ENCODE measurements at regions not wholly inside any gene's neighbourhood (a gene's known extent, or its start where the extent isn't known, plus 50 kb on each side); places are given as distances from the start of the nearest gene placed in this dataset.

- Histone ChIP-seq H3K9ac (peak overlapping the region; percentile 86), H3K9me3 (no peaks in the 10 kb centered on the region), H3K4me2 (peak overlapping the region; percentile 91), H3K27ac (peak overlapping the region; percentile 84), H3K4me3 (peak overlapping the region; percentile 80), H3K36me3 (no peaks in the 10 kb centered on the region), H4K20me1 (no peaks in the 10 kb centered on the region), H3K4me1 (peaks cover 20% of the 10 kb centered on the region), H3K27me3 (peaks cover 9% of the 10 kb centered on the region; the same call in 1 of the 2 replicates)
- TF ChIP-seq Cebpa-rat (IDR thresholded peaks at IDR 0.05), result no peak
Measured at GRCh38 chr3:174441588-174442301, 417.4 kb upstream of the NAALADL2 start.

- Histone ChIP-seq H3K4me1 (peaks cover 20% of the 10 kb centered on the region), H3K27me3 (peaks cover 9% of the 10 kb centered on the region; the same call in 1 of the 2 replicates), H3K9ac (no peak overlapping the region), H3K27ac (no peak overlapping the region), H3K9me3 (no peaks in the 10 kb centered on the region), H4K20me1 (no peaks in the 10 kb centered on the region), H3K4me3 (no peak overlapping the region), H3K36me3 (no peaks in the 10 kb centered on the region), H3K4me2 (peak overlapping the region; percentile 91)
- TF ChIP-seq Cebpa-rat (IDR thresholded peaks at IDR 0.05), result no peak
Measured at GRCh38 chr3:174442302-174442682, 416.8 kb upstream of the NAALADL2 start.

- TF ChIP-seq Cebpa-rat (IDR thresholded peaks at IDR 0.05), result no peak
- H3K4me2 ChIP-seq, result no peak overlapping the region
- H3K9ac ChIP-seq, result no peak overlapping the region
- no peak overlapping the region for H3K27ac ChIP-seq
- no peaks in the 10 kb centered on the region for H3K36me3 ChIP-seq
- no peaks in the 10 kb centered on the region for H4K20me1 ChIP-seq
- H3K4me3 ChIP-seq, result no peak overlapping the region
- H3K9me3 ChIP-seq, result peaks cover 10% of the 10 kb centered on the region
- H3K27me3 ChIP-seq, result peaks cover 7% of the 10 kb centered on the region; the same call in 1 of the 2 replicates
- peaks cover 20% of the 10 kb centered on the region for H3K4me1 ChIP-seq
Measured at GRCh38 chr3:174444391-174444790, 414.7 kb upstream of the NAALADL2 start.

DNA sequence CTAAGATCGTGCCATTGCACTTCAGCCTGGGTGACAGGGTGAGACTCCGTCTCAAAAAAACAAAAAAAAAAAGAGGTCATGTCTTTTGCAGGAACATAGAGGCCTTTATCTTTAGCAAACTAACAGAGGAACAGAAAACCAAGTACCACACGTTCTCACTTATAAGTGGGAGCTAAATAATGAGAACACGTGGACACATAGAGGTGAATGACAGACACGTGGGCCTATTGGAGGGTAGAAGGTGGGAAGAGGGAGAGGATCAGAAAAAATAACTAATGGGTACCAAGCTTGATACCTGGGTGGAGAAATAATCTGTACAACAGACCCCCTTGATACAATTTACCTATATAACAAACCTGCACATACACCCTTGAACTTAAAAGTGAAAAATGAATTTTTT, 401.4 kb upstream of the NAALADL2 start:
- no peak overlapping the region for H3K4me3 ChIP-seq
- H3K36me3 ChIP-seq, result no peaks in the 10 kb centered on the region
- TF ChIP-seq Cebpa-rat (IDR thresholded peaks at IDR 0.05), result no peak

DNA sequence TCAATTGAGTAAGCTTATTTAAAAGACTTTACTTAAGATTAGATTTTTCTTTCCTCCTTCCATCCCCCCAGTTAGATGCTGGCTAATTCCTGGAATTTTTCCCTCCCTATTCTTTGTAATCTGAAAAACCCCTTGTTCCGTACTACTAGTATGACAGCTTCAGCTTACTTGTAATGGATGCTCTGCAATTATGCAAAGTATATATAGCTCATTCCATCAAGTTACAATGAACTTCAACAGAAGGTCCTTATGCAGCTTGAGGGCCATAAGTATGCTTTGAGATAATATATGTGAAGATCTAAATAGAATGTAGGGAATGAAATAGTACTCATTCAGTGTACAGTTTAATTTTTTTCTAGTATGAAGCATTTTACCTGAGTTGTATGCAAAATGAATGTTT, 398.3 kb upstream of the NAALADL2 start:
- no peaks in the 10 kb centered on the region for H3K27me3 ChIP-seq
- no peak overlapping the region for H3K27ac ChIP-seq
- no peaks in the 10 kb centered on the region for H3K36me3 ChIP-seq
- no peaks in the 10 kb centered on the region for H3K4me1 ChIP-seq
- no peak for TF ChIP-seq Cebpa-rat (IDR thresholded peaks at IDR 0.05)
- H3K4me2 ChIP-seq, result no peak overlapping the region
- no peak overlapping the region for H3K9ac ChIP-seq
- no peak overlapping the region for H3K4me3 ChIP-seq
- H4K20me1 ChIP-seq, result no peaks in the 10 kb centered on the region
- H3K9me3 ChIP-seq, result peaks cover 4% of the 10 kb centered on the region; the same call in 1 of the 2 replicates

More for the DNA sequence above, 401.4 kb upstream of the NAALADL2 start:
- no peaks in the 10 kb centered on the region for H3K4me1 ChIP-seq
- no peaks in the 10 kb centered on the region for H3K27me3 ChIP-seq
- no peak overlapping the region for H3K4me2 ChIP-seq
- H4K20me1 ChIP-seq, result no peaks in the 10 kb centered on the region
- no peak overlapping the region for H3K27ac ChIP-seq
- no peak overlapping the region for H3K9ac ChIP-seq
- H3K9me3 ChIP-seq, result peaks cover 4% of the 10 kb centered on the region; the same call in 1 of the 2 replicates

DNA sequence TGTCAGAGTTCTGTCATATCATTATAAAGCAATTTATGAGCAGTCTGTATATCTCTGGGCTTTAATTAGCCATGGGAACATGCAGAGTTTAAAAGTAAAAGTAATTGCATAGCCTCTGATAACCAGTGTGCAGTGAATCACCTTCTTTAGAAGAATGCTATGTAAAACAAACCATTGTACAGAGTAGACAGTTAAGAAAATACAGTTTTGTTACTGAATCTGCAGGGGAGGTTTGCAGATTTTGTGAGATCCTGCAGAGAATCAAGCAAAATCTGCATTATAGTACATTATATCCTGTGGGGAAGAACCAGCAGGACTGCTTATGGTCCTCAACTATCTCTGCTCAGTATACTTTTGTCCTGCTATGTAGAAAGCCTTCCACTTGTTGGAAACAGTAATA, 396.2 kb upstream of the NAALADL2 start:
- no peak overlapping the region for H3K27ac ChIP-seq
- TF ChIP-seq Cebpa-rat (IDR thresholded peaks at IDR 0.05), result no peak
- H3K36me3 ChIP-seq, result no peaks in the 10 kb centered on the region
- H4K20me1 ChIP-seq, result no peaks in the 10 kb centered on the region
- H3K27me3 ChIP-seq, result no peaks in the 10 kb centered on the region
- no peak overlapping the region for H3K4me2 ChIP-seq
- no peaks in the 10 kb centered on the region for H3K4me1 ChIP-seq
- no peak overlapping the region for H3K4me3 ChIP-seq
- H3K9me3 ChIP-seq, result no peaks in the 10 kb centered on the region
- no peak overlapping the region for H3K9ac ChIP-seq

- no peak for TF ChIP-seq Cebpa-rat (IDR thresholded peaks at IDR 0.05)
- Histone ChIP-seq H3K27ac (no peak overlapping the region), H3K9ac (no peak overlapping the region), H3K36me3 (no peaks in the 10 kb centered on the region), H3K4me1 (no peaks in the 10 kb centered on the region), H3K4me2 (no peak overlapping the region), H3K4me3 (no peak overlapping the region), H4K20me1 (no peaks in the 10 kb centered on the region), H3K9me3 (no peaks in the 10 kb centered on the region), H3K27me3 (no peaks in the 10 kb centered on the region)
Measured at GRCh38 chr3:174465177-174465576, 394.0 kb upstream of the NAALADL2 start.

DNA sequence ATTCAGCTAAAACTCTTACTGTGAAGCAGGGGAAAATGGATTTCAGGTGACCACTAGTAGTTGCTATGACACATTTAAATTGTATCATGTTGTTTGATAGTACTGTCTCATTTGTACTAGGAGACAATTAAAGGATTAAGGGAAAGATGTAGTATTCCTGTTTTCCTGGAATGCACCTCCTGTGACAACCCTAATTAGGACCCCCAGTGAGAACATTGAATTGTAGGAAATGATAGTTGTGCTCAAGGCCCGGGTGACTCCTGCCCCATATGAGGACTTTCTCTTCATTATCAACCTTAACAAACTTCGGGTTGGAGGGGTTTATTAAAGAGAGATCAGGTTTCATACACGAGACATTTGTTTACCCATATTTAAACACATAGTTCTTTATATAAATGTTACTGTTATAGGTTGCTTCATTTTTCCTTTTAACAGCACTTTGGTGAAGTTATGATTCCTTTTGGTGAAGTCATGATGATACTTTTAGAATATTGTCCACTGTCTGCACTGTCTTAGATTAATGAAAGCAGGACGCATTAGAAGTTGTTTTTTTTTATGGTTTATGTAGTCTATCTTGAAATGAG, 392.6 kb upstream of the NAALADL2 start:
- no peak overlapping the region for H3K4me3 ChIP-seq
- no peaks in the 10 kb centered on the region for H4K20me1 ChIP-seq
- no peaks in the 10 kb centered on the region for H3K36me3 ChIP-seq
- no peaks in the 10 kb centered on the region for H3K27me3 ChIP-seq
- TF ChIP-seq Cebpa-rat (IDR thresholded peaks at IDR 0.05), result no peak
- H3K4me1 ChIP-seq, result no peaks in the 10 kb centered on the region
- H3K27ac ChIP-seq, result no peak overlapping the region
- no peak overlapping the region for H3K9ac ChIP-seq
- H3K9me3 ChIP-seq, result no peaks in the 10 kb centered on the region
- H3K4me2 ChIP-seq, result no peak overlapping the region

DNA sequence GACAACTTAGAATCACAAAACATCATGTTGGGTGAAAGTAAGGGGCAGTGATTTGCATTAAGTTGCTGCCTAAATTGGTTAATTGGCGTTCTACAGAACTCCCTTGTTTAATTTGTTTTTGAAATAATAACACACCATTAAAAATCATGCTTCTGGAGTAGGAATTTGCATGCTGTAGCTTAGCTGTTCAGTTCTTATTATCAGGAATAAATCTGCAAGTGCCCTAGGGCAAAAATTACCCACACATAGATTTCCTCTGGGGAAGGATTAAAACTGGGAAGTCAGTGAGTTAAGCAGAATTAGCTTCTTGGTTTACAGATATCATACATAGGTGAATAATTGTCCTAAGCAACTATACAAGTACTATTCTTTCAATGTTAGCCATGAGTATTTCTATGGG, 381.6 kb upstream of the NAALADL2 start:
- TF ChIP-seq Cebpa-rat (IDR thresholded peaks at IDR 0.05), result no peak
- Histone ChIP-seq H3K27ac (no peak overlapping the region), H3K4me2 (no peak overlapping the region), H3K9ac (no peak overlapping the region), H4K20me1 (no peaks in the 10 kb centered on the region), H3K9me3 (no peaks in the 10 kb centered on the region), H3K4me3 (no peak overlapping the region), H3K36me3 (no peaks in the 10 kb centered on the region), H3K27me3 (no peaks in the 10 kb centered on the region), H3K4me1 (no peaks in the 10 kb centered on the region)

DNA sequence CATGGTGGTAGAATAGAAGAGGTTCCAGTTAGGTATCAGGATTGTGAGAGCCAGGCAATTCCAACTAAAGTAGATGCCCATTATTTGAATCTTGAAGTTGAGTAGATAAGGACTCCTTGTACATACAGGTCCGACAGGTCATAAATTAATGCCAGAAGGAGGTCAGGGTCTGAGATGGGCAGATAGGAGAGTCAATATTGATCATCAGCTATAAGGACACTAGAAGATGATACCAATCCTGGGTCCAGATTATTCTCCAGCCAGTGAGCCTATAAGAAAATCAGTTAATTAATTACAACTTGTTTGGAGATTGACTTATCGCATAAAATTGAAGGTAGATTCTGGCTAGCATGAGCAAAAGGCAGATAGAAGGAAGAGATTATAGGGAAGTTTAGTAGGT, 378.4 kb upstream of the NAALADL2 start:
- H3K9ac ChIP-seq, result no peak overlapping the region
- H3K27ac ChIP-seq, result no peak overlapping the region
- H3K9me3 ChIP-seq, result no peaks in the 10 kb centered on the region
- no peaks in the 10 kb centered on the region for H3K27me3 ChIP-seq
- H3K36me3 ChIP-seq, result no peaks in the 10 kb centered on the region
- no peaks in the 10 kb centered on the region for H3K4me1 ChIP-seq
- H3K4me2 ChIP-seq, result no peak overlapping the region
- H4K20me1 ChIP-seq, result no peaks in the 10 kb centered on the region
- TF ChIP-seq Cebpa-rat (IDR thresholded peaks at IDR 0.05), result no peak
- no peak overlapping the region for H3K4me3 ChIP-seq

Data from BLaER1 (cell line).